Caco-2 (cell line): ENCODE measurements at regions not wholly inside any gene's neighbourhood (a gene's known extent, or its start where the extent isn't known, plus 50 kb on each side); places are given as distances from the start of the nearest gene placed in this dataset.

Source experiments
- BruUV-seq: library from RNA; stranded (reverse); fragments of 400-500 nt; replicated peaks from 2 replicates; lab custom pipeline; 2021; lab: Mats Ljungman, UMichigan
- CTCF ChIA-PET: fragments of 300-600 bp; sonication (Branson Sonifier 250); formaldehyde crosslinking; loops from one replicate; lab custom pipeline; 2022; ENCODE audit warnings: antibody characterized with exemption; lab: Charles Lee
- POLR2A ChIA-PET: fragments of 300-600 bp; sonication (Branson Sonifier 250); formaldehyde crosslinking; loops from one replicate; lab custom pipeline; 2022; ENCODE audit warnings: antibody characterized with exemption; lab: Charles Lee
- DNase-seq, 2 experiments: peaks; one replicate each; pipeline versions ENCODE4 v3.0.0 to v3.0.0-alpha.2; 2020 to 2022
- H3K27me3 ChIP-seq: replicated peaks from 2 replicates; pipeline ENCODE4 v1.6.0; 2011; ENCODE audit warnings: low read length; ENCODE audit not compliant: control insufficient read depth, insufficient read depth
- H3K36me3 ChIP-seq: 2 replicates; pipeline ENCODE4 v1.5.1; 2011; ENCODE audit warnings: low read length; ENCODE audit not compliant: control insufficient read depth, insufficient read depth
- H3K4me1 ChIP-seq: fragments of 250-450 bp; sonication (Bioruptor Pico); 2 replicates; pipeline ENCODE4 v1.5.1; 2020; ENCODE audit warnings: mild to moderate bottlenecking
- H3K4me3 ChIP-seq: 2 replicates; pipeline ENCODE4 v1.5.1; 2011; ENCODE audit warnings: low read depth, mild to moderate bottlenecking, control low read depth, low read length
- H3K9me3 ChIP-seq: fragments of 250-450 bp; sonication (Bioruptor Pico); 2 replicates; pipeline ENCODE4 v1.5.1; 2020; ENCODE audit warnings: mild to moderate bottlenecking, moderate library complexity
- H3K27ac Mint-ChIP-seq: one replicate; pipeline ENCODE4 v1.8.0; 2022; ENCODE audit warnings: mixed read lengths; ENCODE audit not compliant: unreplicated experiment
- H3K27me3 Mint-ChIP-seq: one replicate; pipeline ENCODE4 v1.8.0; 2022; ENCODE audit warnings: mixed read lengths; ENCODE audit not compliant: insufficient read depth, unreplicated experiment
- H3K36me3 Mint-ChIP-seq: one replicate; pipeline ENCODE4 v1.8.0; 2022; ENCODE audit warnings: mild to moderate bottlenecking, mixed read lengths; ENCODE audit not compliant: insufficient read depth, unreplicated experiment
- H3K4me1 Mint-ChIP-seq: one replicate; pipeline ENCODE4 v1.8.0; 2022; ENCODE audit warnings: low read depth, mixed read lengths; ENCODE audit not compliant: unreplicated experiment
- H3K4me3 Mint-ChIP-seq: one replicate; pipeline ENCODE4 v1.8.0; 2022; ENCODE audit warnings: mild to moderate bottlenecking, moderate library complexity, mixed read lengths; ENCODE audit not compliant: unreplicated experiment
- H3K9me3 Mint-ChIP-seq: one replicate; pipeline ENCODE4 v1.8.0; 2022; ENCODE audit warnings: mixed read lengths; ENCODE audit not compliant: unreplicated experiment
- CTCF ChIP-seq, 2 experiments: fragments of 200-600 bp in 1 of 2; IDR thresholded peaks; 1 replicate in 1 of 2; 2 replicates in 1 of 2; pipeline versions ENCODE4 v1.5.1 to v1.8.0; 2011 to 2022; ENCODE audit warnings: antibody characterized with exemption in 1 of 2, control low read depth in 1 of 2, inconsistent platforms in 1 of 2, low read depth in 1 of 2, low read length in 1 of 2, mild to moderate bottlenecking in 1 of 2, moderate library complexity in 1 of 2; ENCODE audit not compliant: insufficient read depth in 1 of 2, severe bottlenecking in 1 of 2, unreplicated experiment in 1 of 2
- intact Hi-C: fragments of 100-400 bp; cut with micrococcal nuclease; formaldehyde crosslinking; loops from one replicate; pipeline ENCODE4 v1.10.0; 2022; ENCODE audit not compliant: unreplicated experiment

GRCh38 chr2:173658946-173659371 is 304.3 kb downstream of the CDCA7 start:
- intact Hi-C loops, result no loop called here
- Histone ChIP-seq H3K27me3 (no peaks in the 10 kb centered on the region), H3K9me3 (no peaks in the 10 kb centered on the region), H3K4me3 (no peak overlapping the region), H3K36me3 (no peaks in the 10 kb centered on the region), H3K4me1 (no peaks in the 10 kb centered on the region)
- ChIA-PET CTCF (no interaction called here), POLR2A (no interaction called here)
- H3K27me3 Mint-ChIP-seq, result no peaks in the 10 kb centered on the region
- DNase-seq, result no peak
- no peaks in the 10 kb centered on the region for H3K4me1 Mint-ChIP-seq
- H3K9me3 Mint-ChIP-seq, result no peaks in the 10 kb centered on the region
- no peak overlapping the region for H3K4me3 Mint-ChIP-seq
- BruUV-seq, result no TSS peak
- TF ChIP-seq CTCF (IDR thresholded peaks at IDR 0.05; ENCODE audit: insufficient read depth in 1 of 2, low read depth in 1 of 2, low read length in 1 of 2, severe bottlenecking in 1 of 2, unreplicated experiment in 1 of 2), result no peak
- H3K27ac Mint-ChIP-seq, result no peak overlapping the region
- H3K36me3 Mint-ChIP-seq, result no peaks in the 10 kb centered on the region

- Mint-ChIP-seq H3K4me3 (no peak overlapping the region), H3K9me3 (no peaks in the 10 kb centered on the region), H3K36me3 (no peaks in the 10 kb centered on the region), H3K4me1 (no peaks in the 10 kb centered on the region), H3K27ac (no peak overlapping the region), H3K27me3 (no peaks in the 10 kb centered on the region)
- Histone ChIP-seq H3K36me3 (no peaks in the 10 kb centered on the region), H3K4me1 (no peaks in the 10 kb centered on the region), H3K9me3 (no peaks in the 10 kb centered on the region), H3K4me3 (no peak overlapping the region), H3K27me3 (no peaks in the 10 kb centered on the region)
- no peak for DNase-seq
- POLR2A ChIA-PET, result no interaction called here
- CTCF ChIA-PET, result no interaction called here
- BruUV-seq, result no TSS peak
- intact Hi-C loops, result no loop called here
- no peak for TF ChIP-seq CTCF (IDR thresholded peaks at IDR 0.05; ENCODE audit: insufficient read depth in 1 of 2, low read depth in 1 of 2, low read length in 1 of 2, severe bottlenecking in 1 of 2, unreplicated experiment in 1 of 2)
Observed at GRCh38 chr2:173659509-173659908, 304.8 kb downstream of the CDCA7 start.

GRCh38 chr2:173661586-173661985 is 303.6 kb downstream of the SP3 start:
- Mint-ChIP-seq H3K36me3 (no peaks in the 10 kb centered on the region), H3K4me1 (no peaks in the 10 kb centered on the region), H3K4me3 (no peak overlapping the region), H3K27me3 (no peaks in the 10 kb centered on the region), H3K9me3 (no peaks in the 10 kb centered on the region), H3K27ac (no peak overlapping the region)
- no peaks in the 10 kb centered on the region for H3K4me1 ChIP-seq
- intact Hi-C loops, result no loop called here
- CTCF ChIA-PET, result no interaction called here
- POLR2A ChIA-PET, result no interaction called here
- DNase-seq, result no peak
- no peaks in the 10 kb centered on the region for H3K27me3 ChIP-seq
- no peaks in the 10 kb centered on the region for H3K9me3 ChIP-seq
- no TSS peak for BruUV-seq
- H3K36me3 ChIP-seq, result no peaks in the 10 kb centered on the region
- no peak for TF ChIP-seq CTCF (IDR thresholded peaks at IDR 0.05; ENCODE audit: insufficient read depth in 1 of 2, low read depth in 1 of 2, low read length in 1 of 2, severe bottlenecking in 1 of 2, unreplicated experiment in 1 of 2)
- H3K4me3 ChIP-seq, result no peak overlapping the region
